Ovary (tissue), 3 donors: ENCODE measurements at regions not wholly inside any gene's neighbourhood (a gene's known extent, or its start where the extent isn't known, plus 50 kb on each side); places are given as distances from the start of the nearest gene placed in this dataset.

Experiments used
- CTCF ChIP-seq, 3 donors: fragments of 450-650 bp in 2 of 3; fragments of 200-600 bp in 1 of 3; IDR thresholded peaks; one replicate each; pipeline versions ENCODE4 v1.5.1 to v1.8.0; 2016 to 2022; ENCODE audit warnings: antibody characterized with exemption in 3 of 3, mild to moderate bottlenecking in 1 of 3
- EP300 ChIP-seq: sonication (generic); formaldehyde crosslinking; IDR thresholded peaks from one replicate; pipeline ENCODE4 v1.6.1; 2017; ENCODE audit warnings: antibody characterized with exemption
- donor health status: DM: no; HTN: no; CAD: no.

DNA sequence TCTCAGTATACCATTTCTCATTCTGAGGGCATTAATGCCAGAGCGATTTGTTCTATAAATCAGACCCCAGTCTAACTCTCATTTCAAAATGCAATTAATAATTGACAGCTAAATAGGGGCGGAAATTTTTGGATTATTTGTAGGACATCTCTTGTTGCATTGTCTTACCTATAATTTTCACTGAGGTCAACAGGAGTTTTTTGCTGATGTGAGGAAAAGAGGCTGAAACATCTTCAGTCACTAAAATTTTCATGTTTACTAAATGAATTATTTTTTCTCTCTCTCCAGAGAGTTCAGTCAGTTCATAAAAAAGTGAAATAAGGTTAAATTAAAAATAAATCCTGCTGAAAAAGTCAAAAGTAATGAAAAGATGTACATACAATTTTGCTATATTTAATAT is 295.9 kb downstream of the CCER1 start:
- TF ChIP-seq CTCF (IDR thresholded peaks at IDR 0.05) = no peak
- TF ChIP-seq EP300 = no peak
